ENCODE measurements at regions not wholly inside any gene's neighbourhood (a gene's known extent, or its start where the extent isn't known, plus 50 kb on each side); places are given as distances from the start of the nearest gene placed in this dataset.

DNA sequence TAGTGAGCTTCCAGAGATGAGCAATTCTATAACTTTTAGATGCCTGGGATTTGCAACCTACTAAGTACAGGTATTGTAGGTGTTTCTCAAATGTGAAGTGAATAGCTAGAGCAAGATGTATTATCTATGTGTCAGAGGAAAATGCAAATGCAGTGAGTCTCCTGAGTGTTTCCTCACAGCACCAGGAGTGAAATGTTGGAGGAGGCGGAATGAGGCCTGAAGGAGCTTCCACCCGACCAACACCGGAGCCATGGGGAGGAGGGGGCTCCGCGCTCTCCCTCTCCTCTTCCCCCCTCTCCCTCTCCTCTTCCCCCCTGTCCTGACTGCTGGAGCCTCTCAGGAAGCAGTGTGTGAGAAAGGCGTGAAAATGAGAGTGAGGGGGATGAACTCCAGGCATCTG lies 79.9 kb upstream of the RNF32 start:
- TF ChIP-seq, protein P1, sequence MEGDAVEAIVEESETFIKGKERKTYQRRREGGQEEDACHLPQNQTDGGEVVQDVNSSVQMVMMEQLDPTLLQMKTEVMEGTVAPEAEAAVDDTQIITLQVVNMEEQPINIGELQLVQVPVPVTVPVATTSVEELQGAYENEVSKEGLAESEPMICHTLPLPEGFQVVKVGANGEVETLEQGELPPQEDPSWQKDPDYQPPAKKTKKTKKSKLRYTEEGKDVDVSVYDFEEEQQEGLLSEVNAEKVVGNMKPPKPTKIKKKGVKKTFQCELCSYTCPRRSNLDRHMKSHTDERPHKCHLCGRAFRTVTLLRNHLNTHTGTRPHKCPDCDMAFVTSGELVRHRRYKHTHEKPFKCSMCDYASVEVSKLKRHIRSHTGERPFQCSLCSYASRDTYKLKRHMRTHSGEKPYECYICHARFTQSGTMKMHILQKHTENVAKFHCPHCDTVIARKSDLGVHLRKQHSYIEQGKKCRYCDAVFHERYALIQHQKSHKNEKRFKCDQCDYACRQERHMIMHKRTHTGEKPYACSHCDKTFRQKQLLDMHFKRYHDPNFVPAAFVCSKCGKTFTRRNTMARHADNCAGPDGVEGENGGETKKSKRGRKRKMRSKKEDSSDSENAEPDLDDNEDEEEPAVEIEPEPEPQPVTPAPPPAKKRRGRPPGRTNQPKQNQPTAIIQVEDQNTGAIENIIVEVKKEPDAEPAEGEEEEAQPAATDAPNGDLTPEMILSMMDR (IDR thresholded peaks at IDR 0.05) = no peak
- no peak for TF ChIP-seq POLR2AphosphoS5 (IDR thresholded peaks at IDR 0.05)
- no peak for TF ChIP-seq POLR2A (IDR thresholded peaks at IDR 0.05)
